ENCODE measurements at regions not wholly inside any gene's neighbourhood (a gene's known extent, or its start where the extent isn't known, plus 50 kb on each side); places are given as distances from the start of the nearest gene placed in this dataset.

DNA sequence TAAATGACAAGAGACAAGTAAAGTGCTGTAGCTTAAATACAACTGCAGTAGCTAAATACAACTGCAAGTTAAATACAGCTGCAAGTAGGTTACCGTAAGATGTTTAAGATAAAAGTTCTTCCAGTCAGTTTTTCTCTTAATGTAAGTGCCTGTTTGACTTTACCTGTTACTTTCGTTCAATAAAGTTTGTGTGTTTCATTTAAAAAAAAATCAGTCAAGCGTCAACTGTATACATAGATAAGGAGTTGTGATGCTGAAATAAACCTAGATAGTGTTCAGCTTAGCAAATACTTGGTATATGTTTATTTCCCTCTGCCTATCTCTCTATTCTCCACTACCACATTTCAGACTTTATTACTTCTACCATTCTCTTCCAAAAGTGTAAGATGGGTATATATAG lies 221.2 kb downstream of the NR2F2 start:
- no peak for DNase-seq (ENCODE audit: low read depth)
- in situ Hi-C loops (cut with HindIII; ENCODE audit: low pct_unique_long_range_greater_than_20kb, low sequenced_read_pairs): no loop called here

DNA sequence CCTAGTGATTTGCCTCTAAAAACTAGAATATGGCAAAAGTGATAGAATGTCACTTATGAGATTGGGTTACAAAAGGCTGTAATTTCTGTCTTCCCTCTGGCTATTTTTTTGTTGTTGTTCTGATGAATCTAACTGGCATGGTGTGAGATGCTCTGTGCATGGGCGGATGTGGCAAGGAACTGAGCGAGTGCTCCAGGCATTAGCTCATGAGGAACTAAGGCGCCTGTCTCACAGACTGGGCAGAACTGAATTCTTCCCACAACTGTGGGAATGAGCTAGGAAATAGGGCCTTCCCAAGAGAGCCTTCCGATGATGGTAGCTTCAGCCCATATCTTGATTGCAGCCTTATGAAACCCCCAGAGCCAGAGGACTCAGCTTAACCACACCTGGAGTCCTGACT lies 222.5 kb downstream of the NR2F2 start:
- DNase-seq (ENCODE audit: low read depth): no peak

DNA sequence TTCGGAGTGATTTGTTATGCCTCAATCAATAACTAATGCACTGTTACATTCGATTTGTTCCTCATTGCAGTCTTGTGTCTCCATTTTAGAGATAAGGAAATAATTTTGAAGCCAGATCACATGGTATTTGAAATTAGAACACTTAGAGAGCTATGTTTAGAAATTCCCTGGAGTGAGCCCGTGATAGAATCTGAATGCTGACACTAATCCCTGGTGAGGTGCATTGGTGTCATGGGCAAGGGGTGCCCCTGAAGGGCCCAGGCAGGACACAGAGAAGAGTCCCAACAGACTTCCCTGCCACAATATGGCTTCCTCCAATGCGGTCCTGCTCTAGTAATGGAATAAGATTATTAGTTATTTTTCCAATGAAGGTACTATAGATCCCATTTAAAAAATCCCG lies 223.0 kb downstream of the NR2F2 start:
- no peak for DNase-seq (ENCODE audit: low read depth)
- in situ Hi-C loops (cut with HindIII; ENCODE audit: low pct_unique_long_range_greater_than_20kb, low sequenced_read_pairs): no loop called here

More for the DNA sequence above, 222.5 kb downstream of the NR2F2 start:
- in situ Hi-C loops (cut with HindIII; ENCODE audit: low pct_unique_long_range_greater_than_20kb, low sequenced_read_pairs): no loop called here

DNA sequence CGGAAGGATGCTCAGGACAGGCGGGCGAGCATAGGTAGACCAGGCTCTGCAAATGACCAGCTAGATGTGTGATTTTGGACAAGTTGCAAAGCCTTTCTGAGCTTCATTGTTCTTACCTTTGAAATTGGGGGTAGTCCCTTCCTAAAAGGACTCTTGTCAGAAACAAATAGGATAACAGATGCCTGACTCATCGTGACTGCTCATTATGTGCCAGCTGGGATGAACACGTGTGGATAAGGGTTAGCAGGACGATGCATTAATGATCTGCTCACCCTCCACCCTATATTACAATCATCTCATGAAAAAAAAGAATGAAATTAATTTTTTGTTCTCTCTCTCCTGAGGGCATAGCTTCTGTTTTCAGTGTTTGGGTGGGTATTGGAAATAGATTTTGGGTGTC lies 223.4 kb downstream of the NR2F2 start:
- in situ Hi-C loops (cut with HindIII; ENCODE audit: low pct_unique_long_range_greater_than_20kb, low sequenced_read_pairs): no loop called here
- no peak for DNase-seq (ENCODE audit: low read depth)

DNA sequence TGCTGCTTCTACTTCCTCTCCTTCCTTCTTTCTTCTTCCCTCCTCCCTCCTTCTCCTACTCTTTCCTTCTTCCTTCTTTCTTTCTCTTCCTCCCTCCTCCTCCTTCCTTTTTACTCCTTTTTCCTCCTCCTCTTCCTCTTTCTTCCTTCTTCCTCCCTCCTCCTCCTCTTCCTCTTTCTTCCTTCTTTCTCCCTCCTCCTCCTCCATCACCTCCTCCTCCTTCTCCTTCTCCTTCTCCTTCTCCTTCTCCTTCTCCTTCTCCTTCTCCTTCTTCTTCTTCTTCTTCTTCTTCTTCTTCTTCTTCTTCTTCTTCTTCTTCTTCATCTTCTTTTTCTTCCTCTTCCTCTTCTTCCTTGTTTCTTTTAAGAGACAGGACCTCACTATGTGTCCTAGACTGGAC lies 224.0 kb downstream of the NR2F2 start:
- in situ Hi-C loops (cut with HindIII; ENCODE audit: low pct_unique_long_range_greater_than_20kb, low sequenced_read_pairs): no loop called here
- DNase-seq (ENCODE audit: low read depth): no peak

DNA sequence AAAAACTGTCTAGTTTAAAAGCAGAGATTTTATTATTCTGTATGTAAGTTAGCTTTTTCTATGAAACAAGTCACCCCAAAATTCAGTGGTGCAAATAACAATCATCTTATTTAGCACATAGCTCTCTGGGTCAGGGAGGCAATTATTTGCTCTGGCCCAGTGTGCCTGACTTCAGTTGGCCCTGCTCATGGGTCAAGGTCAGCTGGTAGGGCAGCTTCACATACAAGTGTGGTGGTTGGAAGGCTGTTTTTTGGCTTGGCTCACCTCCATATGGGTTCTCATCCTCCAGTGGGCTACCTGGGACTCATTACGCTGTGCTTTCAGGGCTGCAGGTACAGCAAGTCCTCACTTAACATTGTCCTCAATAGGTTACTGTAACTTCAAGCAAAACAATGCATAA lies 228.6 kb downstream of the NR2F2 start:
- no peak for DNase-seq (ENCODE audit: low read depth)
- in situ Hi-C loops (cut with HindIII; ENCODE audit: low pct_unique_long_range_greater_than_20kb, low sequenced_read_pairs): no loop called here

DNA sequence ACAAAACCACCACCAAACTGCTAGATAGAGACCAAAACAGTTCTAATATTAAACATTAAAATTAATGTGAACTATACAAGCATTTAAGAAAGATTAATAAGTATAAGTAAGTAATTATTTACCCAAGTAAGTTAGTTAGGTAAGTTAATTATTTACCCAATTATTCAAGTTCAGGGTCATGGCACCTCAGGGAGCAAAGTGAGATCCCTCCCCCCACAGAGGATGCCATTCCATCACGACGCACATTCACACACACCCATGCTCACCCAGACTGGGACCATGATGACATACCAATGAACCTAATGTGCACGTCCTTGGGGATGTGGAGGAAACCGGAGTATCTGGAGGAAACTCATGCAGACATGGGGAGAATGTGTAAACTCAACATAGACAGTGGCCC lies 229.1 kb downstream of the NR2F2 start:
- in situ Hi-C loops (cut with HindIII; ENCODE audit: low pct_unique_long_range_greater_than_20kb, low sequenced_read_pairs): no loop called here
- DNase-seq (ENCODE audit: low read depth): no peak

DNA sequence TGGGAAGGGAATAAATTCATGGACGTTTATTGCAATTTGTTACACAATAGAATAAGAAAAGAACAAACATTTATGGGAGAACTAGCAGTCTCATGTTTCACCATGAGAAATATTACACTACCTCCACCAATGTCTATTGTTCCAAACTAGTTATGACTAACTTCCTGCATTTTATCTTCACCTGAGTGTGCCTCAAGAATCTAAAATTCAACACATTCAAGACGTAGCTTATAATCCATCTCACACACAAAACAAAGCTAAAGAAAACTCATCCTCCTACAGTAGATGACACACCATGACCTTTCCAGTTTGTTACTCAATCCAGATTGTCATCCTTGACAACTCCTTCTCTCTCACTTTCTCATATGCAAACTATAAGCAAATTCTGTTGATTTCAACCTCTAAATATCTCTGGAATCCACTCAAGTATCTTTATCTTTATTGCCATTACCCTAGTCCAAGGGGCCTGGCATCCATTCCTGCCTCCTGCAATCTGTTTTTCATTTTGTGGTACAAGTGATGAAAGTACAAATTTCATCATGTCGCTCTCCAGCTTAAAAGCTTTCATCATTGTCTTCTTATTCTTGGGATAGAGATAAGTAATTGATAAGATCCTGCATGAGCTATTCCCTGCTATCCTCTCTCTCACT lies 229.9 kb downstream of the NR2F2 start:
- in situ Hi-C loops (cut with HindIII; ENCODE audit: low pct_unique_long_range_greater_than_20kb, low sequenced_read_pairs): no loop called here
- no peak for DNase-seq (ENCODE audit: low read depth)

DNA sequence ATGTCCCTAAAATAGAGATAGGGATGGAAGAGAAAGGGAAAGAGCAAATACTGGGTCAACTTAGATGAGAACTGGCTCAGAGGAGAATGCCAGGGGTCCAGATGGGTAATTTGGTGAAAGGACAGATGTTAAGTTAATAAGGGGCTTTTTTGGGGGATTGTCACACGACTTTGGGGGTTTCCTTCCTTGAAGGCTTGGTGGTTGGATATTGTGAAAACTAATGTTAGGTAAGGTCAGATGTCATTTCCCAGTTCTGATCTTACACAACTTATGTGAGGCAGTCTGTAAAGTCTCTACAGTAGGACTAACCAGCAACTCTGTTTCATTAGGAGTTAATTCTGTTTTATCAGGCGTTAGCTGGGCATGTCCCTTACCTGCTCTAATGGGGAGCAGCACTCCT lies 231.1 kb downstream of the NR2F2 start:
- in situ Hi-C loops (cut with HindIII; ENCODE audit: low pct_unique_long_range_greater_than_20kb, low sequenced_read_pairs): no loop called here
- DNase-seq (ENCODE audit: low read depth): no peak

DNA sequence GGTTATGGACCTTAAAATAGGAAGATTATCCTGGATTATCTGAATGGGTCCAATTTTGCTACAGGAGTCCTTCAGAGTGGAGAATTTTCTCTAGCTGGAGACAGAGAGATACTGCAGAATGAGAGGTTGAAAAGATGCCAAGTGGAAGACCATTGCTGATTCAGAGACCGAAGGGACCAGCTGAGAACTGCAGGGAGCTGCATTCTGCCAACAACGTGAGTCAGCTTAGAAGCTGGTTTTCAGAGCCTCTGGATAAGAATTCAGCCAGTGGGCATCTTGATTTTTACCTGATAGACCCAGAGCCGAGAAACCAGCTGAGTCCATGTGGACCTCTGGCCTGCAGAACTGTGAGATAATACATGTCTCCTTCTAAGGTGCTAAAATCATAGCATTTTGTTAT lies 234.0 kb downstream of the NR2F2 start:
- no peak for DNase-seq (ENCODE audit: low read depth)
- in situ Hi-C loops (cut with HindIII; ENCODE audit: low pct_unique_long_range_greater_than_20kb, low sequenced_read_pairs): no loop called here

DNA sequence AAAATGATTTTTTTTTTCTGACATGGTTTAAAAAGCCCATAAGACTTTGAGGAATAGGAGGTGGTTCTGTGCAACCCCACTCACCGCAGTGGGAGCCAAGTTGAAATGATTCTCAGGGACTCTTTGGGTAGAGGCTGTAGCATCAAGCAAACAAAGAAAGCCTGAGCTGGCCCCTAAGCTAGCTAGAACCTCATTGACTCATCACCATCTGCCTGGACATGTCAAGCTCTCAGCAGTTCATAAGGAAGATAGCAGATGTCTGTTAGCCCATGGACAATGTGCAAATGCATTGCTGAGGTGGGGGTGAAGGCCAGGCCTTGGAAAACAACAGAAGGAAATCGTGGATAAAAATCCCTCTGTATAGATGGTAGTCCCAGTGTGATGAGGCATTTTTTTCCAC lies 234.8 kb downstream of the NR2F2 start:
- in situ Hi-C loops (cut with HindIII; ENCODE audit: low pct_unique_long_range_greater_than_20kb, low sequenced_read_pairs): no loop called here
- no peak for DNase-seq (ENCODE audit: low read depth)

DNA sequence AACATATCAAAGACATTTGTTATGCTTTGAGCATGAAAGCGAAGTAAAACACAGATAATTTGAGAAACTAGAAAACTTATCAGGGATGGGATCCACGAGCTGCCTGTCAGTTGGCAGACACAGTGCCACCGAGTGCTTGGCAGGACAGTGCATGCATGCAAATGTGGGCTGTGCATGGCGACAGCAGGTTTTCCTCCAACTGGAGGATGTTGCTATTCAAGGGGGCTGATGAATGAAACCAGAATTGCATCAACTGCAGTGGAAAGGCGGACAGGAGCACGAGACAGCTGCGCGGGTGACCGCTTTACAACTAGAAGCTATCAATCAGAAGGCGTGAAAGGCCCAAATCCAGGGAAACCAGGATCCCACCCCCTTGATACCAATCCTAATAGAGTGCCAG lies 244.3 kb downstream of the NR2F2 start:
- in situ Hi-C loops (cut with HindIII; ENCODE audit: low pct_unique_long_range_greater_than_20kb, low sequenced_read_pairs): no loop called here
- no peak for DNase-seq (ENCODE audit: low read depth)

DNA sequence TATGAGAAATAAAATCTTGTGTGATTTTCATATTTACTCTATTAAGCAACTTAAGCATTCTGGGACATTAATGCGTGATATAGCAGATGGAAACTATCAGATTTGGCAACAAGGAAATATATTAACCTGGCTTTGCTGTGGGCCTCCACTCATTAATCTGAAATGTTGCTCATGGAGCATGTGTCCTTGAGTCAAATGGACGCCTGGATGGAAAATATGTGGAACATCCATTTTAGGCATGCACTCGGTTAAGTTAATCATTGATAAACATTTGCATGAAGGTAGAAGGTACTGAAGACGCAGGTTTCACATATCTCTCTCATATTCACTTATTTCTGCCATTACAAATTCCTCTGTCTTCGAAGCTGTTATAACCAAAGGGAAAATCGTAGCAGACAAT lies 246.1 kb downstream of the NR2F2 start:
- DNase-seq (ENCODE audit: low read depth): no peak
- in situ Hi-C loops (cut with HindIII; ENCODE audit: low pct_unique_long_range_greater_than_20kb, low sequenced_read_pairs): no loop called here

DNA sequence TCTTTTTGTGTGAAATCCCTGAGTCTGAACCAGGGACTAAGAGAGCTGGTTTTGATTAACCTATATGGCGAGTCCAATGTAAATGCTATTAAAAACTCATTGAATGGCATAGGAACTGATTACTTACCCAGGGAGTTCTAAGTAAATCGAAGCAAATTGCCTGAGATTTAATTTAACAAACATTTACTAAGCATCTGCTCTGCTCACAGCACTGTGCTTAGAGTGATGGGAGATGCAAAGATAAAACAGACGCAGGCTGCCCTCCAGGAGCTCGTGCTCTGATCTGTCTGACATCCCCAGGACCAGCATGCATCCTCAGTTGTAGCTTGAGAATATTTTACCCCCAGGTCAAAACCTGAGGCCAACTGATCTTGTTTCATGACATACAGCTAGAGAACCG lies 247.9 kb downstream of the NR2F2 start:
- DNase-seq (ENCODE audit: low read depth): no peak
- in situ Hi-C loops (cut with HindIII; ENCODE audit: low pct_unique_long_range_greater_than_20kb, low sequenced_read_pairs): no loop called here

DNA sequence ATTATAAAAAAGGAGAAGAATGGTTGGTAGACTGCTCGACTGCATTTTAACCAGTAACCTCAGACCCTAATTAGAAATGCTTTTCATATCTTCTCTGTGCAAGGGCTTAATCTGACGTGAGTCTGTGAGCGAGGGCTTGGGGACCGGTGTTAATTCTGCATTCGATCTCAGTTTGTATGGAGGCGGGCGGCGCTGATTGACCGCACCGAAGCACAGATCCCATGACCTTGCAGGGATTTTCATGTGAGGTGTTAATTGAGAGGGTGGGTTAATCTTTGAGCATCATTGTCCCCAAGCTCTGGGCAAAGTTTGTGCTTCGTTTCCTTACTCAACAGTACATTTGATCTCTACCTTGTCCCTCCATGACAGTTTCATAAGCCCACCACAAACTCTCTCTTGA lies 250.9 kb downstream of the NR2F2 start:
- in situ Hi-C loops (cut with HindIII; ENCODE audit: low pct_unique_long_range_greater_than_20kb, low sequenced_read_pairs): no loop called here
- no peak for DNase-seq (ENCODE audit: low read depth)

DNA sequence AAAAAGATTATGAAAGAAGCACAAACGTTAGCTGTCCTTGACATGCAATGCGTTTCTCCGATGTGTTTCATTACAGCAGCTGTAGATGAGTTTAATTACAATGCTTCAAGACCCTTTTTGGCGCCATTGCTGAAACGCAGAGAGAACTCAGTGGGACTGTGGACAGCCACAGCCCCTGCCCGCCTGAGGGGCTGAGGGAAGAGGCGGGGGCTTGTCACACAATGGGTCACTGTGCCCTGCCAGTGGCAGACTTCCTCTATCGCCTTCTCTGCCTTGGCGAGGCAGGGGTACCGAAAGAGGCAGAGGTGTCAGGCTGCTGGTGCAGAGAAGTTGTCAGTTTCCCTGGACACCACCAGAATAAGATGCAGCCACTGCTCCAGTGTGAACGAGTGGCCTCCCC lies 252.0 kb downstream of the NR2F2 start:
- in situ Hi-C loops (cut with HindIII; ENCODE audit: low pct_unique_long_range_greater_than_20kb, low sequenced_read_pairs): no loop called here
- no peak for DNase-seq (ENCODE audit: low read depth)

DNA sequence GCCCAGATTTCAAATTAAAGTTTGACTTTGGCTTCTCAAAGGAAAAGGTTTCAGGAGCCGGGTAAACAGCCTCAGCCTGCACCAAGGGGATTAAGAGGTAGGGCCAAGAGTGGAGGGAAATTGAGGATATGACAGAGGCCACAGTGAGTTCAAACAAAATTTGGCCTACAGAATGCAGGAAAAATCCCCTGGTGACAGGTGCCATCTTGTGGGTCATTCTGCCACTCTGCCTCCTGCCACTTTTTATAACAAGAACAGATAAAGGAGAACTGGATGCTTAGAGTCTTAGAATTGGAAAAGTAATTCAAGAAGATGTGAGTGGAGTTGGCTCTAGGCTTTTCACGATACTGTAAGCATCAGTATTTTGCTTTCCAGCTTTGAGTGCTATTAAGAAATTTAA lies 253.2 kb downstream of the NR2F2 start:
- DNase-seq (ENCODE audit: low read depth): no peak
- in situ Hi-C loops (cut with HindIII; ENCODE audit: low pct_unique_long_range_greater_than_20kb, low sequenced_read_pairs): no loop called here

DNA sequence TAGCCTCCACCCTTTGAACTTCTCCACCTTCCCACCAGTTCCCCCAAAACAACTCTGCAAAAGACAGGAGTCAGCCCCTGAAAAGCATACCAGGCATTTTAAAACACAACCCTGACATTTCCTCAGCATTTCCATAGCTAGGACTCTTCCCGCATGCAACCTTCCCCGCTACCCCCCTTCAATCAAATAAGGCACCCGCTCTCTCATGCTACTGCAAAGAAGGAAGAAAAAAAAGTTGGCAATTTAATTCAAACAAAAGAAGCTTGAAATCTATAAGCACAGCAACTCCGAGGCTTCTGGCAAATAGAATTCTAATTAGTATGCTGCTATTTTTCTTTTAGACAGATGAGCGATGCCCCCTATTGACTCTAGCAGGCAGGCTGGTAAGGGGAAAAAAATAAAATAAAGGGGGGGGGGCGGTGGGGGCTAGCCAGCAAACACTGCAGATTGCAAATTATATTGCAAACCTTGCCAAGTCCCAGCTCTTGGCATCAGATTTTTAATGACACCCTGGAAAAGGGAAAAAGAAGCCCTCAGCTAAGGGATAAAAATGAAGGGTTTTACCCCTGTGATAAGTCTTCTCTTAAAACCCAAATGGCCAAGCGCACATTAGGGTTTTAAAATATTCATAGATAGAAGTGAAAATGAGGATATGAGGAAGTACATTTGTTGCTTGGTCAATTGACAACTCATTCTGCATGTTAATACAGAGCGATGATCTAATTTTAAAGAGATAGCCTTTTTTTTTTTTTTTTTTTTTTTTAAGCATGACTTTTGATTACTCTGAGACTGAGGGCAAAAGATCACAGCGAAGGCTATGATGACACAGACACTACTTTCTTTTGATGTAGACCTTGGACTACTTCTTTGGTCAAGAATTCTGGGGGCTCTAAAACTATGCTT lies 255.2 kb downstream of the NR2F2 start:
- in situ Hi-C loops (cut with HindIII; ENCODE audit: low pct_unique_long_range_greater_than_20kb, low sequenced_read_pairs): no loop called here
- peak; percentile 8 for DNase-seq (ENCODE audit: low read depth)

DNA sequence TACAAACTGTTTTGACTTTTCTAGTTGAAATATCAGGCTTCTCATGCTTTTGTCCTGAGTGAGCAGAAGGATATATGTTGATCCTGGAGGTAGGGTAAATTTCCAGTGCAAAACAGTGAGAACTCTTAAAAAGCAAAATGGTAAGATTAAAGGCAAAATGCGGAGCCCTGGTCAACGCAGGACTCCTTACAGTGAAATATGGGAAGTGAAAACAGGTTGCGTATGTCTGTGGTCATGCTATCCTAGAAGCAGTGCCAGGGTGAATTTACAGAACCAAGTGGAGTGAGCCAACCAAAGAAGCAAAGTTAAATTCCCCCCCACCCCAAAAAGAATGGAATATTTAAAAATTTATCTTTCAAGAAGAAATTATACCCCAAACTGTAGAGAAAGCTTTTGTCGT lies 256.4 kb downstream of the NR2F2 start:
- DNase-seq (ENCODE audit: low read depth): no peak
- in situ Hi-C loops (cut with HindIII; ENCODE audit: low pct_unique_long_range_greater_than_20kb, low sequenced_read_pairs): no loop called here

DNA sequence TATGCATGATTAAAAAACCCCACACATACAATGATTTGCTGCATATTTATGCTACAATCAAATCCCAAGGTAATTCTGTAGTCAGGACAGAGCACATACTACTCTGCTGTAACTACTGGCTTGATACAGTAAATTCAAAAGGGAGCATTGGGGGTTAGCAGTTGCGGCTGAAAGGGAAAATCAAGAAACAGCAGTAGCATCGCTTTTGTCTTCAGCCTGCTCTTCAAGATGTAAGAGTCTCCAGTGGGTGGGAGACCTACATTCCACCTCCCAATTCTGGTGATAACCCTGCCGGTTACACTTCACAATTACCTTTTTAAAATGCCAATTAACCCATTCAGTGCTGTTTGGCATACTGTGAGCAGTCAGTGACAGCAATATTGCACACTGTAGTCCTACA lies 259.4 kb downstream of the NR2F2 start:
- in situ Hi-C loops (cut with HindIII; ENCODE audit: low pct_unique_long_range_greater_than_20kb, low sequenced_read_pairs): no loop called here
- DNase-seq (ENCODE audit: low read depth): no peak
